T-helper 1 cell (primary cell): ENCODE measurements at regions not wholly inside any gene's neighbourhood (a gene's known extent, or its start where the extent isn't known, plus 50 kb on each side); places are given as distances from the start of the nearest gene placed in this dataset.

Experiments used
- DNase-seq, 5 donors: peaks; one replicate each; pipeline ENCODE4 v3.0.0-alpha.2; 2012 to 2020

DNA sequence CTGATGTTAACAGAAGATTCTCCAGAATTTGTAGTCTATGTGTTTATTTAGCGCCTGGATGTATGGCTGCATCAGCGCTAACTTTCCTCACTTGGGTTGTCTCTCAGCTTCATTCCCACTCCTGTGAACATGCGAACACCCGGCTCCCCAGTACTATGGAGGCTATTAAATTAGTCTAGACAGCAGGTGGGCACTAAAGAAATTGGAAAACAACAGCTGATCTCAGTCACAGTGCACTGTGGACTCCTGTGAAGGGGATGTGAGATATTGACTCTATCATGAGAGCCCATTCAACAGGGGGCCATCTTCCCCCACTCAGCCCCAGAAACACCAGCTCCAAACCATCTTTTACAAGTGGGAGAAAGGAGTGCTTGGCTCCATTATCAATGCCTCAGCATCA, 471.0 kb downstream of the KDM4C start:
- no peak for DNase-seq

DNA sequence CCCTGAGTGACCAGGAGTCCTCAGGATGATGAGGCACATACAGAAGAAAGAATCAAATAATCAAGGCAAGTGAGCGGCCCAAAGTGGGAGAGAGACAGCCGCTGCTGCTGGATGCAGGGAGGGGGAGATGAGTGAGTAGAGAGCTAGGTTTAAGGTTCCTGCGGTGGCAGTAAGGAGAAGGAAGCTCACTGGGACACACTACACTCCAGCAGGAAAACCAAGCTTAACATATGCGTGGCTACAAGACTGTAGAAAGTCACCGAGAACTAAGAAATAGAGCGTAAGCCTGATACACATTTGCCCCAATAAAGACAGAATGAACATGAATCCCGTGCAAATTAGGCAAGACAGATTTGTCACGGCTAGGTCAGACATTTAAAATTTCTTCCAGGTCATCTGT, 470.2 kb downstream of the KDM4C start:
- no peak for DNase-seq

DNA sequence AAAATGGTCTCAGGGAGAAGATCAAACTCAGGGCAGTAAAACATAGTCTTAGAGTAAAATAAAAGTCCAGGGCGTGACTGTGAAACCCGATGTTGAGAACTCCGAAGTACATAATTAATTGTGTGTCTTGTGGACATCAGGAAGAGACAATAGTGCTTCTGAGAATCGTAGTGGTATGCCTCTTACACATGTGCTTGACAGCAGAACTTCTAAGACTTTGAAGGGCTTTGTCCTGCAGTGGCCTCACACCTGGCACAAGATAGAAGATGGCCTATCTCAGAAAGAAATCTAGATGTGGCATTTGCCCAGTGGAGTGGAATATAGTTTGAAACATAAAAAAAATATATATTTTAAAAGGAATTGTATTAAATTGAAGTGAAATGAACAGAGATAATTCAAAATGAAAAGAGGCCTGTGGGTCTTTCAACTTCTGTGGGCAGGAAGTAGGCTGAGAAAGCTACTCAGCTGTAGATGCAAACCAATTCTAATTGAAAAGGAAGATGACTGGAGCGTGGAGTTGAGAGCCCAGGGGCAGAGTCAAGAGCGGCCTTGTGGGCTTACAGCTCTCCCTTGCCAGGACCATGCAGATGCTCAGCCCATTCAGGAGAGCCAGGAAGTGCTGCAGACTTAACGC, 468.4 kb downstream of the KDM4C start:
- DNase-seq: no peak
